Heart left ventricle (tissue), 16 donors: ENCODE measurements at regions not wholly inside any gene's neighbourhood (a gene's known extent, or its start where the extent isn't known, plus 50 kb on each side); places are given as distances from the start of the nearest gene placed in this dataset.

Source experiments
- ATAC-seq, 4 donors: fragments of 200-7000 bp; cut with Tn5 transposase; one replicate each; pipeline ENCODE4 v1.9.1; 2020 to 2022; ENCODE audit warnings: moderate library complexity in 4 of 4, mild to moderate bottlenecking in 3 of 4, moderate number of reproducible peaks in 1 of 4
- DNase-seq, 5 donors: peaks; one replicate each; pipeline ENCODE4 v3.0.0-alpha.2; 2020
- H3K27ac ChIP-seq, 12 donors: fragments of 200-600 bp; sonication (generic) in 4 of 12; one replicate each; pipeline versions ENCODE4 v1.5.0 to v1.8.0; 2016 to 2022; ENCODE audit warnings: mild to moderate bottlenecking in 2 of 12
- H3K27me3 ChIP-seq, 9 donors: fragments of 200-600 bp; sonication (generic) in 2 of 9; one replicate each; pipeline versions ENCODE4 v1.5.1 to v1.8.0; 2016 to 2022; ENCODE audit warnings: mild to moderate bottlenecking in 3 of 9
- H3K36me3 ChIP-seq, 9 donors: fragments of 200-600 bp; sonication (generic) in 2 of 9; one replicate each; pipeline versions ENCODE4 v1.5.0 to v1.8.0; 2018 to 2022; ENCODE audit warnings: mild to moderate bottlenecking in 2 of 9
- H3K4me1 ChIP-seq, 12 donors: fragments of 200-600 bp; sonication (generic) in 4 of 12; one replicate each; pipeline versions ENCODE4 v1.5.0 to v1.8.0; 2016 to 2022; ENCODE audit warnings: mild to moderate bottlenecking in 3 of 12
- H3K4me3 ChIP-seq, 12 donors: fragments of 200-600 bp; sonication (generic) in 4 of 12; one replicate each; pipeline versions ENCODE4 v1.5.0 to v1.8.0; 2017 to 2022; ENCODE audit warnings: mild to moderate bottlenecking in 9 of 12, moderate library complexity in 4 of 12
- H3K9me3 ChIP-seq, 12 donors: fragments of 200-600 bp; sonication (generic) in 4 of 12; one replicate each; pipeline versions ENCODE4 v1.5.0 to v1.8.0; 2016 to 2022; ENCODE audit warnings: mild to moderate bottlenecking in 1 of 12
- POLR2A ChIP-seq, 2 donors: fragments of 450-650 bp; IDR thresholded peaks; one replicate each; pipeline ENCODE4 v1.6.1; 2017; ENCODE audit warnings: antibody characterized with exemption in 2 of 2, mild to moderate bottlenecking in 2 of 2, moderate library complexity in 2 of 2
- WGBS, 4 donors: extraction: QIAGEN DNeasy Blood & Tissue Kit in 2 of 4; methylation state at CpG; one replicate each; pipeline versions ENCODE4 v1.1.5 to v1.1.7; 2013 to 2018; 5-methylcytosine and 5-hydroxymethylcytosine counted together
- intact Hi-C, 10 donors: fragments of 100-400 bp; cut with DNase I; formaldehyde crosslinking; loops; one replicate each; pipeline versions ENCODE4 v1.11.1 to v1.14.2; 2022
- TF ChIP-seq, protein P1 (sequence below), 12 donors: fragments of 200-600 bp; sonication (generic) in 4 of 12; IDR thresholded peaks; one replicate each; pipeline versions ENCODE4 v1.5.0 to v1.8.0; 2018 to 2022; ENCODE audit warnings: antibody characterized with exemption in 12 of 12, mild to moderate bottlenecking in 5 of 12
- donor health status: ischemic (EF 13 %, LVEDD 7.1; RV severe dilation, severe dysfunction).
- donor health status: healthy with polysubstance abuse.
- donor health status: DM: no; HTN: yes; CAD: no.
- donor health status: DM: no; HTN: no; CAD: no.
- donor health status: ischemic (EF 25% LVEDD 6.9; RV normal size, moderate dysfunction).
- donor health status: ischemic (EF 25% LVEDD 5.7; RV mildly dilated, moderate dysfunction).
- donor health status: healthy.
- donor health status: DM: yes; HTN: yes; CAD: no.
- donor health status: ischemic (EF 35%, LVEDD 5.7; RV mildly dilated, moderate dysfunction).
- donor health status: nonischemic (EF 11% LVEDD 7.7; RV severe dilation, severe dysfunction).
- donor health status: DM: yes; HTN: yes; CAD: no.
- donor health status: PGD.
- donor health status: ischemic (EF 29% LVEDD 5.4; RV normal size, mild dysfunction).
- donor health status: nonischemic (EF 23%, LVEDD 6.1; RV moderate dilation, normal function).

DNA sequence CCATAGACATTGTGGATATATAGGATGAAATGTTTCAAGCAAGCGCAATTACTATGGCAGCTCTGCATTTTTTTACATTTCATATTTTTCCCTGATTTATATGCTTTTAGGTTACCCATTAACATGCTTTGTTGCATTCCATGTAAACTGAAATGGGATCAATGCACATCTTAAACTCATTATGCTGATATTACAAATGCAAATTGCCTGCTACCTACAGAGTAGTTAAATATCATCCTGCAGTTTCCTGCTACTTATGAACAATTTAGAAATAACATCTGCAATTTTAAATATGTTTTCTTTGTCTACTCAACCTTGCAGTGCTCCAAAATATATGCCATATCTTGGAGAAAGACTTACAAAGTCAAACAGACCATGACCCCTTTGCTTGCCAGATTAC is 526.9 kb upstream of the NECTIN3 start:
- Histone ChIP-seq H3K4me3 (no peak overlapping the region), H3K27me3 (no peaks in the 10 kb centered on the region), H3K9me3 (no peaks in the 10 kb centered on the region), H3K36me3 (no peaks in the 10 kb centered on the region), H3K4me1 (no peaks in the 10 kb centered on the region), H3K27ac (no peak overlapping the region)
- WGBS, 4 donors: 90 to 97% (median 94%) methylated on average over 1 of the region's 1 CpG
- DNase-seq (no peak), ATAC-seq (no peak)
- intact Hi-C loops: no loop called here
- TF ChIP-seq POLR2A (IDR thresholded peaks at IDR 0.05): no peak
- TF ChIP-seq, protein P1, sequence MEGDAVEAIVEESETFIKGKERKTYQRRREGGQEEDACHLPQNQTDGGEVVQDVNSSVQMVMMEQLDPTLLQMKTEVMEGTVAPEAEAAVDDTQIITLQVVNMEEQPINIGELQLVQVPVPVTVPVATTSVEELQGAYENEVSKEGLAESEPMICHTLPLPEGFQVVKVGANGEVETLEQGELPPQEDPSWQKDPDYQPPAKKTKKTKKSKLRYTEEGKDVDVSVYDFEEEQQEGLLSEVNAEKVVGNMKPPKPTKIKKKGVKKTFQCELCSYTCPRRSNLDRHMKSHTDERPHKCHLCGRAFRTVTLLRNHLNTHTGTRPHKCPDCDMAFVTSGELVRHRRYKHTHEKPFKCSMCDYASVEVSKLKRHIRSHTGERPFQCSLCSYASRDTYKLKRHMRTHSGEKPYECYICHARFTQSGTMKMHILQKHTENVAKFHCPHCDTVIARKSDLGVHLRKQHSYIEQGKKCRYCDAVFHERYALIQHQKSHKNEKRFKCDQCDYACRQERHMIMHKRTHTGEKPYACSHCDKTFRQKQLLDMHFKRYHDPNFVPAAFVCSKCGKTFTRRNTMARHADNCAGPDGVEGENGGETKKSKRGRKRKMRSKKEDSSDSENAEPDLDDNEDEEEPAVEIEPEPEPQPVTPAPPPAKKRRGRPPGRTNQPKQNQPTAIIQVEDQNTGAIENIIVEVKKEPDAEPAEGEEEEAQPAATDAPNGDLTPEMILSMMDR (IDR thresholded peaks at IDR 0.05): no peak

DNA sequence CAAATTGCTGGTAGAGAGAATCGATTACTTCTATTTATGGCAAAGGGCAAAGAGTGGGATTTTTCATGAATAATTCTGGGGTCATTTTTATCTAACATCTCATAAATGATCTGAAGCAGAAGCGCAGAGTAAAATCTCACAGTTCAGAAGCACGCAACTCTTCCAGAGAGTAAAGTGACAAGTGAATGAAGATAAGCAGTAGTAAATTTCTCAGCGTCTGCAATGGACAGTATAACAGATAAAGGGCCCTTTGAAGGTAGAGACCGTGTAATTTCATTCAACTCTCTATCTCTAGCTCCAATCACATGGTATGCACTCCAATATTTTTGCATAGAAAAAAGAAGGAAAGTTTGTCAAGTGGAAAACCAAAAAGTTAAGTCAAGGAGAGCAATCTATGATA is 521.1 kb upstream of the NECTIN3 start:
- no peak for ATAC-seq
- intact Hi-C loops: no loop called here
- Histone ChIP-seq H3K36me3 (no peaks in the 10 kb centered on the region), H3K4me3 (no peak overlapping the region), H3K9me3 (no peaks in the 10 kb centered on the region), H3K27ac (no peak overlapping the region), H3K27me3 (no peaks in the 10 kb centered on the region), H3K4me1 (no peaks in the 10 kb centered on the region)
- 20 to 29% (median 26%) methylated on average over 5 of the region's 5 CpGs for WGBS, 4 donors
- no peak for TF ChIP-seq POLR2A (IDR thresholded peaks at IDR 0.05)
- TF ChIP-seq, protein P1 (IDR thresholded peaks at IDR 0.05): no peak
- DNase-seq: no peak

DNA sequence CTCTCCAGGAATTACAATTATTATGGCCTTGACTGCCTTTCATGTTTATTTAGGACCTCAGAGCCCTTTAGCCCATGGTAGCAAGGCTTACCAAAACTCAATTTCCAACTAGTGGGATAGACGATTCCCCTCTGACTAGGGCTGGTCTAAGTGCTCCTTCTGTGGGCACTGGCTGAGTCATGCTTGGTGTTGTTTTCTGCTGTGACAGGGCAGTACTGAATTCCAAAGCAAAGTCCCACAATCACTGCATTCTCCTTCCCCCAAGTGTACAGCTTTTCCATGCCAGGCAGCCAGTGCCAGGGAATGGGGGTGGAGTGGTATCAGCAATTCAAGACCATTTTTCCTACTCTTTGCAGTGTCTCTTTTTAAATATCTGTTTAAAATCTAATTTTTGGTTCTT is 509.0 kb upstream of the NECTIN3 start:
- no peak for DNase-seq
- Histone ChIP-seq H3K4me1 (no peaks in the 10 kb centered on the region), H3K36me3 (no peaks in the 10 kb centered on the region), H3K27me3 (no peaks in the 10 kb centered on the region), H3K4me3 (no peak overlapping the region), H3K9me3 (peaks cover 0 to 24% (median 4%) of the 10 kb centered on the region in 12 donors), H3K27ac (no peak overlapping the region)
- TF ChIP-seq, protein P1 (IDR thresholded peaks at IDR 0.05): no peak
- TF ChIP-seq POLR2A (IDR thresholded peaks at IDR 0.05): no peak
- ATAC-seq: no peak
- intact Hi-C loops: no loop called here
- WGBS, 4 donors: 75 to 100% (median 83%) methylated on average over 1 of the region's 1 CpG

DNA sequence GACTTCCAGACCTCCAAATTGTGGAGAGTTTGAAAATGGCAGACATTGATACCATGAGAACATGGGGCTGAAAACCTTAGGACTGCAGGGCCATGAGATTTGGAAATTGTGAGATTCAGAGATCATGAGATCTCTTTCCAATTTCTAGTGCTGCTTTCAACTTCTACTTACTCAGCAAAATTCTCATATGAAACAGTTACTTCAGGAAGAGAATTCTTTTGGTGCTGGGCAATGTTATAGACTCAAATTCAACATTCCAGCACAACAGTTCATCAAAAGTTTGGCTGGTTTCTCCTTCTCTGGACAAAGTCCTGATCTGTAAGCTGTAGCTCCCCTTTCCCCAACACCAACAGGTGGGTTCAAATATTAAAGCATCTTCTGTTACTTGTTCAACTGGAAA is 506.9 kb upstream of the NECTIN3 start:
- H3K9me3 ChIP-seq: peaks cover 0 to 17% (median 0%) of the 10 kb centered on the region in 12 donors
- no peak for TF ChIP-seq POLR2A (IDR thresholded peaks at IDR 0.05)
- DNase-seq (no peak), ATAC-seq (no peak)
- H3K4me1 ChIP-seq: no peaks in the 10 kb centered on the region
- H3K27ac ChIP-seq: no peak overlapping the region
- no peaks in the 10 kb centered on the region for H3K36me3 ChIP-seq
- intact Hi-C loops: no loop called here
- no peak overlapping the region for H3K4me3 ChIP-seq
- no peaks in the 10 kb centered on the region for H3K27me3 ChIP-seq

DNA sequence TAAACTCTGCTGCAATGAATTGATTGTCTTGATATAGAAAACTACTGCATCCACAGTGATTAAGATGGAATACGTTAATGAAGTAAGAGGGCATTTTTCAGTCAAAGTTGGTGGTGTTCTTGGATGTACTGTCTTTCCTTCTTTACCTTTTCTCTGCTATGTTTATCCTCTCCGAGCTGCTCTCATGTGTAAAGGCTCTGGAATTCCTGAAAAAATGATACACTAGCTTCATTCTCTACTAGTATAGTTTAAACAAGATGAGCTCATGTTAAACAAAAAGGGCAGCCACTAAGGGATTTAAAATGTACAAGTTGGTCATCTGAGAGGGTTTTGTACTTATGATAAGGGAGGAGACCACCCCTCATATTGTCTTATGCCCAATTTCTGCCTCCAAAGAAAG is 504.6 kb upstream of the NECTIN3 start:
- intact Hi-C loops: no loop called here
- Histone ChIP-seq H3K27ac (no peak overlapping the region), H3K4me1 (no peaks in the 10 kb centered on the region), H3K36me3 (no peaks in the 10 kb centered on the region), H3K4me3 (no peak overlapping the region), H3K27me3 (no peaks in the 10 kb centered on the region), H3K9me3 (peaks cover 0 to 4% (median 0%) of the 10 kb centered on the region in 12 donors)
- no peak for ATAC-seq
- TF ChIP-seq, protein P1 (IDR thresholded peaks at IDR 0.05): no peak
- TF ChIP-seq POLR2A (IDR thresholded peaks at IDR 0.05): no peak
- DNase-seq: no peak
- WGBS, 4 donors: 56 to 79% (median 70%) methylated on average over 2 of the region's 2 CpGs
